ENCODE measurements at regions not wholly inside any gene's neighbourhood (a gene's known extent, or its start where the extent isn't known, plus 50 kb on each side); places are given as distances from the start of the nearest gene placed in this dataset.

DNA sequence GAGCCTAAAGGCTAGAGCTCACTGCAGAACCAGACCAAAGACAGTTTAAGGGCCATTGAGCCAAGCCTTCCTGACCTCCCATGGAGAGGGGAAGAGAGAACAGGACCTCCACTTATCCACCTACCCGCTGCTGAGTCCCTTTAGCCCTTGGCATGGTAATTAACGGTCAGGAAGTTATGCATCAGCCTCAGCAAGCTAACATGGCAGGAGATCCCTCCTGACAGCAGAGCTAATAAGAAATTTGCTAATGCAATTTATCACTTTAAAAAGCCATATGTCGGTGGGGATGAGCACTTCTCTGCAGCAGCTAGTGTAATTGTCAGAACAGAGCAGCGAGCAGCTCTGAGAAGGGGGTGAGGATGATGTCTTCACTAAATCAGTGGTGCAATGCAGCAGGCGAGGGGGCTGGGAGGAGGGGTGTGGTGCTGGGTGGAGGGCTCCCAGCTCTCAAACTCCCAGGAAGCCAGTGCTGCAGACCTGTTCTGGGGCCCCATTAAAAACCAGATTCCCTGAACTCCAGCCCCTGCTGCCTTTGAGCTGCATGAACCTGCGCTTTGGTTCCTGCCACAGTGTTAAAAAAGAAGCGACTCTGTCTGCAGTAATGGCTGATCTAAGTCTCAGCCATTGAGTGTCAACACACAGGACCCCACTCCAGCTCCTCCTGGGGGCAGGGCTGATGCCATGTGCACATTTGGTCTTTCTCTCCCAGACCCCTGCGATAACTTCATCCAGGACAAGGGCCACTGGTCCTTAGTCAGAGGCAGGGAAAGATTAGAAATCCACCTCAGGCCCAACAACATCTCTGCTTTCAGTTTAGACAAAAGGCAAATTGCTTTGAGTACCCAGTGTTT lies 63.0 kb upstream of the CALM2 start:
- Histone ChIP-seq H3K9me3 (ENCODE audit: insufficient read depth, low read depth, low read length) (no peaks in the 10 kb centered on the region), H2AFZ (ENCODE audit: low read length) (no peak overlapping the region), H3F3A (ENCODE audit: low read depth) (no peaks in the 10 kb centered on the region), H3K79me2 (ENCODE audit: insufficient read depth, low read length) (no peaks in the 10 kb centered on the region), H3K27me3 (ENCODE audit: insufficient read depth, low read length, poor library complexity, severe bottlenecking) (no peaks in the 10 kb centered on the region), H4K20me1 (ENCODE audit: insufficient read depth, low read length, poor library complexity, severe bottlenecking) (no peaks in the 10 kb centered on the region), H3K9ac (ENCODE audit: low read depth, low read length, poor library complexity, severe bottlenecking) (no peak overlapping the region), H3K9me2 (replicated peaks; ENCODE audit: low read depth, low read length) (no peaks in the 10 kb centered on the region), H3K36me3 (ENCODE audit: insufficient read depth, low read length) (no peaks in the 10 kb centered on the region), H3K4me3 (ENCODE audit: low read length, poor library complexity, severe bottlenecking) (no peak overlapping the region), H3K4me1 (ENCODE audit: insufficient read depth, low read length, poor library complexity, severe bottlenecking) (no peaks in the 10 kb centered on the region), H3K4me2 (ENCODE audit: low read depth, low read length, poor library complexity, severe bottlenecking) (no peak overlapping the region)
- TF ChIP-seq, protein P1, sequence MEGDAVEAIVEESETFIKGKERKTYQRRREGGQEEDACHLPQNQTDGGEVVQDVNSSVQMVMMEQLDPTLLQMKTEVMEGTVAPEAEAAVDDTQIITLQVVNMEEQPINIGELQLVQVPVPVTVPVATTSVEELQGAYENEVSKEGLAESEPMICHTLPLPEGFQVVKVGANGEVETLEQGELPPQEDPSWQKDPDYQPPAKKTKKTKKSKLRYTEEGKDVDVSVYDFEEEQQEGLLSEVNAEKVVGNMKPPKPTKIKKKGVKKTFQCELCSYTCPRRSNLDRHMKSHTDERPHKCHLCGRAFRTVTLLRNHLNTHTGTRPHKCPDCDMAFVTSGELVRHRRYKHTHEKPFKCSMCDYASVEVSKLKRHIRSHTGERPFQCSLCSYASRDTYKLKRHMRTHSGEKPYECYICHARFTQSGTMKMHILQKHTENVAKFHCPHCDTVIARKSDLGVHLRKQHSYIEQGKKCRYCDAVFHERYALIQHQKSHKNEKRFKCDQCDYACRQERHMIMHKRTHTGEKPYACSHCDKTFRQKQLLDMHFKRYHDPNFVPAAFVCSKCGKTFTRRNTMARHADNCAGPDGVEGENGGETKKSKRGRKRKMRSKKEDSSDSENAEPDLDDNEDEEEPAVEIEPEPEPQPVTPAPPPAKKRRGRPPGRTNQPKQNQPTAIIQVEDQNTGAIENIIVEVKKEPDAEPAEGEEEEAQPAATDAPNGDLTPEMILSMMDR (conservative IDR thresholded peaks at IDR 0.05; ENCODE audit: low read length) = no peak
- TF ChIP-seq EZH2phosphoT487 (IDR thresholded peaks at IDR 0.05; ENCODE audit: borderline replicate concordance) = no peak

DNA sequence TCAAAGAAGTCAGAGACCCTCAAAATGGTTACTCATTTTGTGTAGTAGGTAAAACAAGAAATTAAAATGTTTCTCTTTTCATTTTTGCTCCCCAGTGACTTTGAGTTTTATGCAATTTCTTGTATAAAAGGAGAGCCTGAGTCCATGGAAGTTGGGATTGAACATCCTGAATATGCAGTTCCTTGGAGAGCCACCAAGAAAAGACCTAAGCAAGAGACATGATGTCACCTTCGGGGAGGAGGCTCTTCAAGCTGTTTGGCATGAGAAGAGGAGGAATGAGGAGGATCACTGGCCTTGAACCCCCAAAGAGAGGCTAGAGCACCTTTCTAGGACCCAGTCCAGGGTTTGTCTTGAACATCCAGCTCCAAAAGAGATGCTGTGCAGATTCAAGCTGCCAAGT lies 62.3 kb upstream of the CALM2 start:
- no peak overlapping the region for H3K4me2 ChIP-seq (ENCODE audit: low read depth, low read length, poor library complexity, severe bottlenecking)
- no peaks in the 10 kb centered on the region for H3K27me3 ChIP-seq (ENCODE audit: insufficient read depth, low read length, poor library complexity, severe bottlenecking)
- H3K79me2 ChIP-seq (ENCODE audit: insufficient read depth, low read length) = no peaks in the 10 kb centered on the region

DNA sequence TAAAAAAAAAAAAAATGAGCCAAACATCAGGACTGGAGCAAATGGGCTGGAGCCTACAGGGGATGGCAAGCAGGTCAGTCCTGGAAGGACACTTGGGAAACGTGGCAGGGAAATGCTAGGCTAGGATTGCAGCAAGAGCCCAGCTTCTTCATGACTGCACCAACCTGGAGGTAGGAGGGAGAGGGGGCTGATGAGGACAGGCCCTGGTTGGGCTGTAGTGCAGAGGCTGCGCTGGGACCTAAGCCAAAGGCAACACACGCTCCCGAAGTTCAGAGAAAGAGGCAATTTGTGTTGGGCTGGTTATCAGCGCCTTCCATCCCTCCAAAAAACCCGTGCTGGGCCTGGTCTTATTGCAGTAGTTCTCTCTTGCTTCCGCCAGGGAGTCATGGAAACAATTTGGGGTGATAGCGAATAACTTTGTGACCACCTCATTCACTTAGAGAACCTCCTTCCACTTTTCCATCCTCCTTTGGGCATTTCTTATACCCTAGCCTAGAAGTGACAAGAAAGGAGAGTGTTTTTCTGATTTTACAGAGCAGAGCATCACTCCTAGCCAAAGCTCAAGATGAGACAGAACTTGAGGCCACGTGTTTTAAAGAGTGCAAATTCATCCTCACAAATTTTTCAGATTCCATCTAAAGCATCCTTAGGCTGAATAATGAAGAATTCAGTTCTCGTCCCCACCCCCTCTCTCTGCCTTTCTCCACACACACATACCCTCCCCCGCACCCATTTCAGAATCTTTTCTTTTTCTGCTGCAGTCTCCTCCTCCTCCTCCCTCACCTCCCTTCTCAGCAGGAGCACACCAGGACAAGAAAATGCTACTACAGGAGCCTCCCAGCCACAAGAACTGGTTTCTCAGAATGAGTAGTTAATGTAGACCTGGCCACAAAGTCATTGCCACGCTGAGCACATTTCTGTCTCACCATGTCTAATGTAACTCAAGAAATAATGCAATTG lies 61.3 kb upstream of the CALM2 start:
- Histone ChIP-seq H3K79me2 (ENCODE audit: insufficient read depth, low read length) (no peaks in the 10 kb centered on the region), H3K9me3 (ENCODE audit: insufficient read depth, low read depth, low read length) (no peaks in the 10 kb centered on the region), H3K9ac (ENCODE audit: low read depth, low read length, poor library complexity, severe bottlenecking) (no peak overlapping the region), H3K36me3 (ENCODE audit: insufficient read depth, low read length) (no peaks in the 10 kb centered on the region), H3K27me3 (ENCODE audit: insufficient read depth, low read length, poor library complexity, severe bottlenecking) (no peaks in the 10 kb centered on the region), H2AFZ (ENCODE audit: low read length) (no peak overlapping the region), H3K4me3 (ENCODE audit: low read length, poor library complexity, severe bottlenecking) (no peak overlapping the region), H4K20me1 (ENCODE audit: insufficient read depth, low read length, poor library complexity, severe bottlenecking) (no peaks in the 10 kb centered on the region), H3K4me1 (ENCODE audit: insufficient read depth, low read length, poor library complexity, severe bottlenecking) (no peaks in the 10 kb centered on the region), H3F3A (ENCODE audit: low read depth) (no peaks in the 10 kb centered on the region), H3K4me2 (ENCODE audit: low read depth, low read length, poor library complexity, severe bottlenecking) (no peak overlapping the region), H3K9me2 (replicated peaks; ENCODE audit: low read depth, low read length) (no peaks in the 10 kb centered on the region)
- TF ChIP-seq, protein P1 (conservative IDR thresholded peaks at IDR 0.05; ENCODE audit: low read length) = no peak

More for the DNA sequence above, 62.3 kb upstream of the CALM2 start:
- Histone ChIP-seq H3K36me3 (ENCODE audit: insufficient read depth, low read length) (no peaks in the 10 kb centered on the region), H2AFZ (ENCODE audit: low read length) (no peak overlapping the region), H3K4me3 (ENCODE audit: low read length, poor library complexity, severe bottlenecking) (no peak overlapping the region), H3K9ac (ENCODE audit: low read depth, low read length, poor library complexity, severe bottlenecking) (no peak overlapping the region), H3F3A (ENCODE audit: low read depth) (no peaks in the 10 kb centered on the region), H3K4me1 (ENCODE audit: insufficient read depth, low read length, poor library complexity, severe bottlenecking) (no peaks in the 10 kb centered on the region), H3K9me2 (replicated peaks; ENCODE audit: low read depth, low read length) (no peaks in the 10 kb centered on the region), H3K9me3 (ENCODE audit: insufficient read depth, low read depth, low read length) (no peaks in the 10 kb centered on the region), H4K20me1 (ENCODE audit: insufficient read depth, low read length, poor library complexity, severe bottlenecking) (no peaks in the 10 kb centered on the region)
- TF ChIP-seq, protein P1 (conservative IDR thresholded peaks at IDR 0.05; ENCODE audit: low read length) = no peak
- TF ChIP-seq EZH2phosphoT487 (IDR thresholded peaks at IDR 0.05; ENCODE audit: borderline replicate concordance) = no peak
